ENCODE measurements at regions not wholly inside any gene's neighbourhood (a gene's known extent, or its start where the extent isn't known, plus 50 kb on each side); places are given as distances from the start of the nearest gene placed in this dataset.

DNA sequence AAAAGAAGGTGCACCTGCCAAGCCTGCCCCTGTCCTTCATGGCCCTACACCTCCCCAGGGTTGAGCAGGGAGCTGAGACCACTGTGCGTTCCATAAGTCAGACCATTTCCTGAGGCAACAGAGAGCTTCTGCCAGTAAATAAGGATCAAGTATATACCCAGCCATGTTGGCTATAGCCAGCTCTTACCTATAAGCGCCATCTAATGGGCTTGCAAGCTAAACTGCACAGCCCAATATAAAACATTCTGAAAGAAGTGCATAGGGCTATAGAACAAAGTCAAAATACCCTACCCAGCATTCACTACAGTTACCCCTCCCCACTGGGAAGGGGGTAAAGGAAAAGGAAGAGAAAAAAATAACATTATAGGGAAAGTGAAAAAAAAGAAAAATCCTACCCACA is 59.3 kb upstream of the SCAF11 start:
- no peaks in the 10 kb centered on the region for H3K9me3 ChIP-seq (ENCODE audit: insufficient read depth, low read length)
- H3K4me3 ChIP-seq (ENCODE audit: insufficient read depth, low read length, poor library complexity, severe bottlenecking): no peak overlapping the region
- no peak overlapping the region for H2AFZ ChIP-seq (ENCODE audit: low read depth, low read length, severe bottlenecking)
- H3K27ac ChIP-seq (ENCODE audit: low read depth, low read length): no peak overlapping the region
- H3K9ac ChIP-seq (ENCODE audit: low read length): no peak overlapping the region
- no peaks in the 10 kb centered on the region for H3K9me2 ChIP-seq (replicated peaks; ENCODE audit: insufficient read depth, low read length)
- H3K27me3 ChIP-seq (ENCODE audit: low read length): no peaks in the 10 kb centered on the region
- H3K79me2 ChIP-seq (ENCODE audit: insufficient read depth, low read length): no peaks in the 10 kb centered on the region
- H3F3A ChIP-seq (ENCODE audit: insufficient read depth): no peaks in the 10 kb centered on the region
- no peaks in the 10 kb centered on the region for H4K20me1 ChIP-seq (ENCODE audit: low read depth, low read length)
- no peaks in the 10 kb centered on the region for H3K36me3 ChIP-seq (ENCODE audit: low read length)
- TF ChIP-seq CTCF (IDR thresholded peaks at IDR 0.05; ENCODE audit: insufficient read depth, low read length, poor library complexity, severe bottlenecking) (no peak), EZH2phosphoT487 (conservative IDR thresholded peaks at IDR 0.05; ENCODE audit: low read length) (no peak)
- H3K4me2 ChIP-seq (ENCODE audit: low read depth, low read length, poor library complexity, severe bottlenecking): no peak overlapping the region

GRCh38 chr12:46046436-46046835 is 56.1 kb upstream of the SCAF11 start:
- Histone ChIP-seq H3K9me3 (ENCODE audit: insufficient read depth, low read length) (no peaks in the 10 kb centered on the region), H3K79me2 (ENCODE audit: insufficient read depth, low read length) (no peaks in the 10 kb centered on the region), H3K36me3 (ENCODE audit: low read length) (no peaks in the 10 kb centered on the region), H3K4me3 (ENCODE audit: insufficient read depth, low read length, poor library complexity, severe bottlenecking) (no peak overlapping the region), H3K9me2 (replicated peaks; ENCODE audit: insufficient read depth, low read length) (no peaks in the 10 kb centered on the region), H4K20me1 (ENCODE audit: low read depth, low read length) (no peaks in the 10 kb centered on the region), H2AFZ (ENCODE audit: low read depth, low read length, severe bottlenecking) (no peak overlapping the region), H3K27me3 (ENCODE audit: low read length) (no peaks in the 10 kb centered on the region), H3K4me2 (ENCODE audit: low read depth, low read length, poor library complexity, severe bottlenecking) (no peak overlapping the region), H3K27ac (ENCODE audit: low read depth, low read length) (no peak overlapping the region), H3F3A (ENCODE audit: insufficient read depth) (no peaks in the 10 kb centered on the region), H3K9ac (ENCODE audit: low read length) (no peak overlapping the region)
- TF ChIP-seq CTCF (IDR thresholded peaks at IDR 0.05; ENCODE audit: insufficient read depth, low read length, poor library complexity, severe bottlenecking) (no peak), EZH2phosphoT487 (conservative IDR thresholded peaks at IDR 0.05; ENCODE audit: low read length) (no peak)

DNA sequence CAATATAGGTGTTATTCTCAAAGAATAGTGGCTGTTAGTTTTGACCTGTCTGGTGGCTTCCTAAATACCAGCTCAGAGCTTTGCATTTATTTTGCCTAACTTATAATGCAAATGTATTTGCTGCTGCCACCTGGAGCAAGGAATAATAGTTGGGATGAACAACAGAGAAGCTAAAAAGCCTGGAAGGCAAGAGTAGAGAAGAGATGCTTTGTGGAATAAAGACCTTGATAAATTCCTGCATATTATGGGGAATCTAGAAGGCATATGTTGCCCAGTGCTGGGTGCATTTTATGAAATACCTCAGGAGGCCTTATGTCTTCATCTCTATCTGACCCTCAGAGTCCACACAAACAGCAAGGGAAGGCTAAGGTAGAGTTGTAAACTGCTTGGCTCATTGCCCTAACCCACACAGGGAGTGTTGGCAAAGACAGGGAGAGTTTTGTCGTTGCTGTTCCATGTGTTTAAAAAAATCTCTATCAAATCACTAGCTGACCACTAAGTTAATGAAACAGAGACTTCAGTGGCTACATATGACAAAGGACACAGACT is 53.7 kb upstream of the SCAF11 start:
- H3K27ac ChIP-seq (ENCODE audit: low read depth, low read length): no peak overlapping the region
- H2AFZ ChIP-seq (ENCODE audit: low read depth, low read length, severe bottlenecking): no peak overlapping the region
- no peak overlapping the region for H3K9ac ChIP-seq (ENCODE audit: low read length)
- H3K9me3 ChIP-seq (ENCODE audit: insufficient read depth, low read length): no peaks in the 10 kb centered on the region
- no peaks in the 10 kb centered on the region for H3K36me3 ChIP-seq (ENCODE audit: low read length)
- no peak overlapping the region for H3K4me3 ChIP-seq (ENCODE audit: insufficient read depth, low read length, poor library complexity, severe bottlenecking)
- no peaks in the 10 kb centered on the region for H3K79me2 ChIP-seq (ENCODE audit: insufficient read depth, low read length)
- no peak overlapping the region for H3K4me2 ChIP-seq (ENCODE audit: low read depth, low read length, poor library complexity, severe bottlenecking)
- H3K27me3 ChIP-seq (ENCODE audit: low read length): no peaks in the 10 kb centered on the region
- no peaks in the 10 kb centered on the region for H4K20me1 ChIP-seq (ENCODE audit: low read depth, low read length)
- no peaks in the 10 kb centered on the region for H3K9me2 ChIP-seq (replicated peaks; ENCODE audit: insufficient read depth, low read length)
- TF ChIP-seq CTCF (IDR thresholded peaks at IDR 0.05; ENCODE audit: insufficient read depth, low read length, poor library complexity, severe bottlenecking) (no peak), EZH2phosphoT487 (conservative IDR thresholded peaks at IDR 0.05; ENCODE audit: low read length) (no peak)
- no peaks in the 10 kb centered on the region for H3F3A ChIP-seq (ENCODE audit: insufficient read depth)
